PC-9 (cell line): ENCODE measurements at regions not wholly inside any gene's neighbourhood (a gene's known extent, or its start where the extent isn't known, plus 50 kb on each side); places are given as distances from the start of the nearest gene placed in this dataset.

Source experiments
- BruUV-seq: library from RNA; stranded (reverse); fragments of 400-500 nt; replicated peaks from 2 replicates; lab custom pipeline; 2021; lab: Mats Ljungman, UMichigan
- CTCF ChIA-PET: fragments of 300-600 bp; sonication (Branson Sonifier 250); formaldehyde crosslinking; loops from one replicate; lab custom pipeline; 2022; ENCODE audit warnings: antibody characterized with exemption; lab: Charles Lee
- POLR2A ChIA-PET: fragments of 300-600 bp; sonication (Branson Sonifier 250); formaldehyde crosslinking; loops from one replicate; lab custom pipeline; 2022; ENCODE audit warnings: antibody characterized with exemption; ENCODE audit not compliant: unreplicated experiment; lab: Charles Lee
- DNase-seq, 2 experiments: peaks; one replicate each; pipeline versions ENCODE4 v3.0.0 to v3.0.0-alpha.2; 2015 to 2022; ENCODE audit warnings: mixed read lengths in 1 of 2
- H2AFZ ChIP-seq: fragments of 200-600 bp; sonication (generic); 2 replicates; pipeline ENCODE4 v1.8.1; 2017; ENCODE audit warnings: antibody characterized with exemption
- H3F3A ChIP-seq: fragments of 200-600 bp; sonication (generic); 2 replicates; pipeline ENCODE4 v1.8.1; 2017; ENCODE audit warnings: antibody characterized with exemption, mild to moderate bottlenecking, low read depth; ENCODE audit not compliant: insufficient read depth
- H3K27ac ChIP-seq: fragments of 200-600 bp; sonication (generic); 2 replicates; pipeline ENCODE4 v1.6.1; 2016; ENCODE audit warnings: mixed run types
- H3K27me3 ChIP-seq: fragments of 200-600 bp; sonication (generic); 2 replicates; pipeline ENCODE4 v1.6.1; 2016; ENCODE audit warnings: low read depth, mixed run types; ENCODE audit not compliant: insufficient read depth
- H3K36me3 ChIP-seq: fragments of 200-600 bp; sonication (generic); 2 replicates; pipeline ENCODE4 v1.6.1; 2016; ENCODE audit warnings: low read depth, mixed run types
- H3K4me1 ChIP-seq: fragments of 200-600 bp; sonication (generic); replicated peaks from 2 replicates; pipeline ENCODE4 v1.6.1; 2016; ENCODE audit warnings: mixed run types; ENCODE audit not compliant: insufficient read depth
- H3K4me2 ChIP-seq: fragments of 200-600 bp; sonication (generic); 2 replicates; pipeline ENCODE4 v1.6.1; 2017; ENCODE audit warnings: mixed run types
- H3K4me3 ChIP-seq: fragments of 200-600 bp; sonication (generic); 2 replicates; pipeline ENCODE4 v1.6.1; 2016; ENCODE audit warnings: mixed run types
- H3K79me2 ChIP-seq: fragments of 200-600 bp; sonication (generic); 2 replicates; pipeline ENCODE4 v1.6.1; 2017; ENCODE audit warnings: low read depth, mixed run types
- H3K9me2 ChIP-seq: fragments of 200-600 bp; sonication (generic); 2 replicates; pipeline ENCODE4 v1.8.1; 2017; ENCODE audit warnings: mild to moderate bottlenecking; ENCODE audit not compliant: insufficient read depth
- H3K9me3 ChIP-seq: fragments of 200-600 bp; sonication (generic); 2 replicates; pipeline ENCODE4 v1.8.1; 2016; ENCODE audit warnings: low read depth; ENCODE audit not compliant: insufficient read depth
- H4K20me1 ChIP-seq: fragments of 200-600 bp; sonication (generic); 2 replicates; pipeline ENCODE4 v1.8.1; 2017; ENCODE audit not compliant: insufficient read depth
- EZH2 ChIP-seq: fragments of 200-600 bp; sonication (generic); IDR thresholded peaks from 2 replicates; pipeline ENCODE4 v1.8.0; 2017; ENCODE audit warnings: antibody characterized with exemption, low read depth
- intact Hi-C: fragments of 100-400 bp; cut with micrococcal nuclease; formaldehyde crosslinking; loops from one replicate; pipeline ENCODE4 v1.10.0; 2022; ENCODE audit not compliant: unreplicated experiment
- TF ChIP-seq, protein P1 (sequence below): fragments of 200-600 bp; sonication (generic); conservative IDR thresholded peaks from 2 replicates; pipeline ENCODE4 v1.6.1; 2017; ENCODE audit warnings: mixed run types, antibody characterized with exemption, mild to moderate bottlenecking, moderate library complexity

DNA sequence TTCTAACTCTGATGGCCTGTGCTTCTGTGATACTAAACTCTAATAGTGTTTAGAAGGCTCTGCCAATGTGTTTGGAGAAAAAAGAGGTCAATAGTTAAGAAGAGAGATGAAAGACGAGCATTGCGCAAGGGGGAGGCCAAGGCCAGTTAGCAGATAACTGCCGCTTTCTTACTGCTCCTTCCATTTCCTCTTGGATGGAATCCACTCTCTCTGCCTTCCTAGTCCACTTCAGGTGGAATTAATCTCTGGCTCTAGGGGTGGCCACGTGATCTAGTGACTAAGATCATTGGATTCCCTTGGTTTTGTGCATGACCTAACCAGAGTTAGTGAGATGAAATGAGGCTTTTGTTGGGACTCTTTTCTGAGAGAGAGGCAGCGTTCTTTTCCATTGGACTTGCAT, 148.3 kb downstream of the ACTL8 start:
- DNase-seq: no peak
- TF ChIP-seq EZH2: no peak
- TF ChIP-seq, protein P1, sequence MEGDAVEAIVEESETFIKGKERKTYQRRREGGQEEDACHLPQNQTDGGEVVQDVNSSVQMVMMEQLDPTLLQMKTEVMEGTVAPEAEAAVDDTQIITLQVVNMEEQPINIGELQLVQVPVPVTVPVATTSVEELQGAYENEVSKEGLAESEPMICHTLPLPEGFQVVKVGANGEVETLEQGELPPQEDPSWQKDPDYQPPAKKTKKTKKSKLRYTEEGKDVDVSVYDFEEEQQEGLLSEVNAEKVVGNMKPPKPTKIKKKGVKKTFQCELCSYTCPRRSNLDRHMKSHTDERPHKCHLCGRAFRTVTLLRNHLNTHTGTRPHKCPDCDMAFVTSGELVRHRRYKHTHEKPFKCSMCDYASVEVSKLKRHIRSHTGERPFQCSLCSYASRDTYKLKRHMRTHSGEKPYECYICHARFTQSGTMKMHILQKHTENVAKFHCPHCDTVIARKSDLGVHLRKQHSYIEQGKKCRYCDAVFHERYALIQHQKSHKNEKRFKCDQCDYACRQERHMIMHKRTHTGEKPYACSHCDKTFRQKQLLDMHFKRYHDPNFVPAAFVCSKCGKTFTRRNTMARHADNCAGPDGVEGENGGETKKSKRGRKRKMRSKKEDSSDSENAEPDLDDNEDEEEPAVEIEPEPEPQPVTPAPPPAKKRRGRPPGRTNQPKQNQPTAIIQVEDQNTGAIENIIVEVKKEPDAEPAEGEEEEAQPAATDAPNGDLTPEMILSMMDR: no peak
- Histone ChIP-seq H3K27ac (no peak overlapping the region), H3K4me3 (no peak overlapping the region), H3F3A (no peaks in the 10 kb centered on the region), H2AFZ (no peak overlapping the region), H3K9me2 (no peaks in the 10 kb centered on the region), H3K79me2 (no peaks in the 10 kb centered on the region), H3K4me2 (no peak overlapping the region), H3K9me3 (no peaks in the 10 kb centered on the region), H4K20me1 (no peaks in the 10 kb centered on the region), H3K4me1 (no peaks in the 10 kb centered on the region), H3K36me3 (no peaks in the 10 kb centered on the region), H3K27me3 (peaks cover 57% of the 10 kb centered on the region)
- BruUV-seq: no TSS peak
- ChIA-PET CTCF (no interaction called here), POLR2A (no interaction called here)
- intact Hi-C loops: no loop called here

DNA sequence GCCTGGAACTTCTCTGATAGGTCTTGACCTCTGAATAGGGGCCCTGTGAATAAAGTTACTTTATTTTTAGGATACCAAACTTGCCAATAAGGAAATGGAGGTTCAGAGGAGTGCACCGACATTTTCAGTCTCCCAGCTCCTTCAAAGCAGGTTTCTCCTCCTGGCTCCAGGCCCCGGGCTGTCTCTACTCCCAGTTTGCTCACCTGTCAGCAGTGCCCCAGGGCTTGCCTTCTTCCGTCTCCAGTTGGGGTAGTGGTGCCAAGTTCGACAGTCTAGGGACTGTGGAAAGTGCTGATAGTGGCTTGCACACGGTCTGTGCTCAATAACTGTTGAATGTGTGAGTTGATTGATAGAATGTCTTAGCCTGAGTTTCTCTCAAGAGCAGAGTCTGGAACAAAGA, 149.2 kb downstream of the ACTL8 start:
- intact Hi-C loops: no loop called here
- Histone ChIP-seq H3K36me3 (no peaks in the 10 kb centered on the region), H3K27ac (no peak overlapping the region), H3K4me2 (no peak overlapping the region), H4K20me1 (no peaks in the 10 kb centered on the region), H3F3A (no peaks in the 10 kb centered on the region), H3K27me3 (peaks cover 51% of the 10 kb centered on the region; the same call in 1 of the 2 replicates), H2AFZ (no peak overlapping the region), H3K79me2 (no peaks in the 10 kb centered on the region), H3K9me2 (no peaks in the 10 kb centered on the region), H3K4me3 (no peak overlapping the region), H3K9me3 (no peaks in the 10 kb centered on the region), H3K4me1 (no peaks in the 10 kb centered on the region)
- BruUV-seq: no TSS peak
- TF ChIP-seq EZH2: no peak
- TF ChIP-seq, protein P1: no peak
- DNase-seq: no peak
- ChIA-PET CTCF (no interaction called here), POLR2A (no interaction called here)

DNA sequence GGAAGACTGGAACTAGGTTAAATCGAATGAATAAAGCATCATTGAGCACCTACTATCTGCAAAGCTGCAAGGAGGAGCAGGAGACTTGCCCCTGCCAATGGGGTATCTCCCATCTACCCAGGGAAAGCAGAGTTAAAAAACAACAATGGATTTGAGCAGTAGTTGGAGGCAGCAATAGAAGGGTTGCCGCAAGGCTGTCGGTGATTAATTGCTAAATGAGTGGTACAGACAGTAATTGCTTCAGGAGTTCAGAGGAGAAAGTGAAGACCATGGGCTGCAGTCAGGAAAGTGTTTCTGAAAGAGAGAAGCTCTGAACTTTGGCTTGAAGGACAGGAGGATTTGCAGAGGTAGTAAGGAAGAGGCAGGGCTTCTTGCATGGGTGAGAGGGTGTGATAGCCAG, 152.9 kb downstream of the ACTL8 start:
- Histone ChIP-seq H3K9me2 (no peaks in the 10 kb centered on the region), H3K9me3 (no peaks in the 10 kb centered on the region), H3K4me3 (no peak overlapping the region), H3K27ac (no peak overlapping the region), H3K36me3 (no peaks in the 10 kb centered on the region), H3K4me1 (no peaks in the 10 kb centered on the region), H3F3A (no peaks in the 10 kb centered on the region), H3K79me2 (no peaks in the 10 kb centered on the region), H3K4me2 (no peak overlapping the region), H2AFZ (no peak overlapping the region), H3K27me3 (peaks cover 66% of the 10 kb centered on the region), H4K20me1 (no peaks in the 10 kb centered on the region)
- ChIA-PET CTCF (no interaction called here), POLR2A (no interaction called here)
- intact Hi-C loops: no loop called here
- no peak for DNase-seq
- TF ChIP-seq, protein P1: no peak
- no peak for TF ChIP-seq EZH2
- BruUV-seq: no TSS peak
